ENCODE measurements at regions not wholly inside any gene's neighbourhood (a gene's known extent, or its start where the extent isn't known, plus 50 kb on each side); places are given as distances from the start of the nearest gene placed in this dataset.

GRCh38 chr20:19008497-19008896, 194.9 kb downstream of the SCP2D1 start:
- DNase-seq: peak in 1 of 3 donors; percentile 16
- H3K27me3 ChIP-seq (ENCODE audit: control insufficient read depth in 2 of 2, insufficient read depth in 2 of 2, low read length in 2 of 2): no peaks in the 10 kb centered on the region
- WGBS (ENCODE audit: insufficient coverage): 39% methylated on average over 2 of the region's 5 CpGs
- Mint-ChIP-seq H3K4me1 (peaks cover 34% of the 10 kb centered on the region), H3K27ac (peak overlapping the region in 1 of 7 donors; percentile 84), H3K36me3 (no peaks in the 10 kb centered on the region), H3K4me3 (no peak overlapping the region), H3K27me3 (ENCODE audit: low read depth in 3 of 3) (peaks cover 1 to 3% (median 1%) of the 10 kb centered on the region in 3 donors), H3K9me3 (peaks cover 0 to under 1% (median 0%) of the 10 kb centered on the region in 7 donors)
- H3K4me1 ChIP-seq (ENCODE audit: control insufficient read depth in 1 of 2, insufficient read depth in 2 of 2, low read length in 2 of 2): peaks cover 27 to 28% of the 10 kb centered on the region in 2 donors
- H2AFZ ChIP-seq (ENCODE audit: insufficient read depth, low read depth, low read length, poor library complexity, severe bottlenecking): no peak overlapping the region
- no peaks in the 10 kb centered on the region for H3K79me2 ChIP-seq (ENCODE audit: insufficient read depth, low read length)
- intact Hi-C loops (cut with micrococcal nuclease): no loop called here
- H3K36me3 ChIP-seq (replicated peaks in 1 of 2; ENCODE audit: control insufficient read depth in 1 of 2, insufficient read depth in 2 of 2, low read length in 2 of 2): no peaks in the 10 kb centered on the region
- no peak overlapping the region for H3K4me3 ChIP-seq (replicated peaks in 1 of 3; ENCODE audit: low read depth in 2 of 3, low read length in 3 of 3)
- no peak overlapping the region for H3K4me2 ChIP-seq (replicated peaks; ENCODE audit: extremely low read depth, low read length, poor library complexity, severe bottlenecking)
- no peak for TF ChIP-seq CTCF (IDR thresholded peaks at IDR 0.05)
- H4K20me1 ChIP-seq (ENCODE audit: insufficient read depth, low read length): no peaks in the 10 kb centered on the region
- no peaks in the 10 kb centered on the region for H3K9me3 ChIP-seq (replicated peaks in 1 of 2; ENCODE audit: control insufficient read depth in 1 of 2, insufficient read depth in 1 of 2, low read length in 2 of 2)
- no peak overlapping the region for H3K9ac ChIP-seq (ENCODE audit: insufficient read depth, low read length, poor library complexity, severe bottlenecking)
- no peak overlapping the region for H3K27ac ChIP-seq (ENCODE audit: low read depth in 1 of 2, low read length in 2 of 2)

GRCh38 chr20:19009081-19009688, 195.6 kb downstream of the SCP2D1 start:
- H3K4me1 ChIP-seq (ENCODE audit: control insufficient read depth in 1 of 2, insufficient read depth in 2 of 2, low read length in 2 of 2): peaks cover 34 to 35% of the 10 kb centered on the region in 2 donors
- no peak overlapping the region for H3K4me3 ChIP-seq (replicated peaks in 1 of 3; ENCODE audit: low read depth in 2 of 3, low read length in 3 of 3)
- H3K27me3 ChIP-seq (ENCODE audit: control insufficient read depth in 2 of 2, insufficient read depth in 2 of 2, low read length in 2 of 2): no peaks in the 10 kb centered on the region
- no peak overlapping the region for H3K9ac ChIP-seq (ENCODE audit: insufficient read depth, low read length, poor library complexity, severe bottlenecking)
- H3K36me3 ChIP-seq (replicated peaks in 1 of 2; ENCODE audit: control insufficient read depth in 1 of 2, insufficient read depth in 2 of 2, low read length in 2 of 2): no peaks in the 10 kb centered on the region
- H3K4me1 Mint-ChIP-seq: peaks cover 40% of the 10 kb centered on the region
- H2AFZ ChIP-seq (ENCODE audit: insufficient read depth, low read depth, low read length, poor library complexity, severe bottlenecking): no peak overlapping the region
- peaks cover 0 to 3% (median 0%) of the 10 kb centered on the region in 7 donors for H3K9me3 Mint-ChIP-seq
- no peaks in the 10 kb centered on the region for H3K79me2 ChIP-seq (ENCODE audit: insufficient read depth, low read length)
- H4K20me1 ChIP-seq (ENCODE audit: insufficient read depth, low read length): no peaks in the 10 kb centered on the region
- peak in 2 of 3 donors; percentile 32 to 72 for DNase-seq
- no peaks in the 10 kb centered on the region for H3K9me3 ChIP-seq (replicated peaks in 1 of 2; ENCODE audit: control insufficient read depth in 1 of 2, insufficient read depth in 1 of 2, low read length in 2 of 2)
- TF ChIP-seq CTCF (IDR thresholded peaks at IDR 0.05): no peak
- H3K27me3 Mint-ChIP-seq (ENCODE audit: low read depth in 3 of 3): peaks cover 0 to 1% (median 1%) of the 10 kb centered on the region in 3 donors
- H3K4me2 ChIP-seq (replicated peaks; ENCODE audit: extremely low read depth, low read length, poor library complexity, severe bottlenecking): no peak overlapping the region
- peak overlapping the region in 2 of 7 donors; percentile 46 to 84 for H3K27ac Mint-ChIP-seq
- intact Hi-C loops (cut with micrococcal nuclease): no loop called here
- no peak overlapping the region for H3K4me3 Mint-ChIP-seq
- no peaks in the 10 kb centered on the region for H3K36me3 Mint-ChIP-seq
- WGBS (ENCODE audit: insufficient coverage): 10% methylated on average over 1 of the region's 4 CpGs
- H3K27ac ChIP-seq (ENCODE audit: low read depth in 1 of 2, low read length in 2 of 2): no peak overlapping the region

Measured in CD14-positive monocyte (primary cell).